ENCODE measurements at regions not wholly inside any gene's neighbourhood (a gene's known extent, or its start where the extent isn't known, plus 50 kb on each side); places are given as distances from the start of the nearest gene placed in this dataset.

GRCh38 chr2:33655626-33656320, 56.7 kb upstream of the FAM98A start:
- WGBS (ENCODE audit: insufficient coverage, low coverage, low lambda C conversion rate, missing lambda C conversion rate): 28% methylated on average over 5 of the region's 5 CpGs
- Histone ChIP-seq H3K36me3 (no peaks in the 10 kb centered on the region), H3K9me3 (no peaks in the 10 kb centered on the region), H3K27me3 (no peaks in the 10 kb centered on the region), H3K4me3 (no peak overlapping the region), H3K4me1 (no peaks in the 10 kb centered on the region), H3K27ac (no peak overlapping the region)
- intact Hi-C loops (cut with DNase I): no loop called here
- DNase-seq (no peak), ATAC-seq (no peak)
- TF ChIP-seq CTCF (IDR thresholded peaks at IDR 0.05) (no peak), POLR2A (IDR thresholded peaks at IDR 0.05) (no peak)

GRCh38 chr2:33652830-33653229, 53.7 kb upstream of the FAM98A start:
- no peaks in the 10 kb centered on the region for H3K4me1 ChIP-seq
- no peaks in the 10 kb centered on the region for H3K36me3 ChIP-seq
- no peaks in the 10 kb centered on the region for H3K9me3 ChIP-seq
- intact Hi-C loops (cut with DNase I): no loop called here
- H3K4me3 ChIP-seq: no peak overlapping the region
- 46% methylated on average over 1 of the region's 1 CpG for WGBS (ENCODE audit: insufficient coverage, low coverage, low lambda C conversion rate, missing lambda C conversion rate)
- H3K27ac ChIP-seq: no peak overlapping the region
- no peak for TF ChIP-seq CTCF (IDR thresholded peaks at IDR 0.05)
- TF ChIP-seq POLR2A (IDR thresholded peaks at IDR 0.05): no peak
- H3K27me3 ChIP-seq: no peaks in the 10 kb centered on the region
- DNase-seq (no peak), ATAC-seq (no peak)

- ATAC-seq: no peak
- no peak overlapping the region for H3K27ac ChIP-seq
- 44% methylated on average over 1 of the region's 1 CpG for WGBS (ENCODE audit: insufficient coverage, low coverage, low lambda C conversion rate, missing lambda C conversion rate)
These were observed 51.1 kb upstream of the FAM98A start for GRCh38 chr2:33650171-33650570.

More at GRCh38 chr2:33650171-33650570, 51.1 kb upstream of the FAM98A start:
- TF ChIP-seq CTCF (IDR thresholded peaks at IDR 0.05): no peak
- no peak for TF ChIP-seq POLR2A (IDR thresholded peaks at IDR 0.05)
- no peaks in the 10 kb centered on the region for H3K4me1 ChIP-seq
- no peaks in the 10 kb centered on the region for H3K27me3 ChIP-seq
- DNase-seq: no peak
- no peaks in the 10 kb centered on the region for H3K9me3 ChIP-seq
- H3K36me3 ChIP-seq: no peaks in the 10 kb centered on the region
- no peak overlapping the region for H3K4me3 ChIP-seq
- intact Hi-C loops (cut with DNase I): no loop called here

MicroRNAs in the stretch of these regions (microRNA counts, 767-probe panel; counts per million panel counts)
- 237 counts per million for microRNA hsa-miR-548ad

Small RNAs in the stretch of these regions (microRNA-seq; reads per million reads assigned to microRNA genes)
- 0 reads per million in 2 donors for gene MIR548AD

Small RNAs in the stretch of these regions (small RNA-seq; reads per million reads assigned to genes)
- 0 reads per million in 2 experiments for gene AC013442.1
- gene AC083939.1: 0 reads per million in 2 experiments
- gene MIR548AD: 0 reads per million in 2 experiments
- gene RNU6-1117P: 0 reads per million in 2 experiments

Measured in right lobe of liver (tissue), 6 donors.